Esophagus (tissue), 2 donors: ENCODE measurements at regions not wholly inside any gene's neighbourhood (a gene's known extent, or its start where the extent isn't known, plus 50 kb on each side); places are given as distances from the start of the nearest gene placed in this dataset.
"Not testable (repeated sequence)": the region's sequence is repeated elsewhere in the genome, so short reads cannot be mapped to it uniquely, and the experiment has no call there.

ENCODE experiments used
- H3K27ac ChIP-seq, 2 donors: one replicate each; pipeline ENCODE4 v1.5.1; 2013; ENCODE audit warnings: low read depth in 2 of 2, mild to moderate bottlenecking in 2 of 2, inconsistent platforms in 1 of 2, low read length in 1 of 2, moderate library complexity in 1 of 2
- H3K27me3 ChIP-seq, 2 donors: one replicate each; pipeline ENCODE4 v1.6.1; 2013; ENCODE audit warnings: low read length in 2 of 2, control low read depth in 1 of 2, mild to moderate bottlenecking in 1 of 2; ENCODE audit not compliant: insufficient read depth in 2 of 2, control insufficient read depth in 1 of 2
- H3K36me3 ChIP-seq, 2 donors: one replicate each; pipeline ENCODE4 v1.6.1; 2013; ENCODE audit warnings: low read length in 1 of 2; ENCODE audit not compliant: control insufficient read depth in 2 of 2, insufficient read depth in 2 of 2
- H3K4me1 ChIP-seq, 2 donors: one replicate each; pipeline ENCODE4 v1.6.1; 2013; ENCODE audit warnings: low read length in 1 of 2; ENCODE audit not compliant: control insufficient read depth in 2 of 2, insufficient read depth in 2 of 2
- H3K4me3 ChIP-seq, 2 donors: one replicate each; pipeline ENCODE4 v1.5.1; 2013; ENCODE audit warnings: low read length in 2 of 2, mild to moderate bottlenecking in 2 of 2, low read depth in 1 of 2, moderate library complexity in 1 of 2
- H3K9me3 ChIP-seq, 2 donors: one replicate each; pipeline ENCODE4 v1.6.1; 2013; ENCODE audit warnings: mild to moderate bottlenecking in 2 of 2, low read depth in 1 of 2, low read length in 1 of 2, moderate library complexity in 1 of 2; ENCODE audit not compliant: control insufficient read depth in 2 of 2, insufficient read depth in 1 of 2
- WGBS, 2 donors: extraction: QIAGEN DNeasy Blood & Tissue Kit; methylation state at CpG; one replicate each; pipeline ENCODE4 v1.1.7; 2013; 5-methylcytosine and 5-hydroxymethylcytosine counted together
- donor health status: healthy with polysubstance abuse.
- donor health status: Bipolar disorder and iron deficiency.

GRCh38 chr22:22820076-22820475 is 67.5 kb upstream of the IGLL5 start:
- Histone ChIP-seq H3K27ac (no peak overlapping the region), H3K27me3 (no peaks in the 10 kb centered on the region)
- 85 to 86% methylated on average over 3 of the region's 3 CpGs for WGBS, 2 donors

GRCh38 chr22:22820626-22821025 is 67.0 kb upstream of the IGLL5 start:
- H3K4me3 ChIP-seq: no peak overlapping the region
- H3K4me1 ChIP-seq: no peaks in the 10 kb centered on the region
- no peak overlapping the region for H3K27ac ChIP-seq
- WGBS, 2 donors: 73 to 78% methylated on average over 2 of the region's 2 CpGs
- no peaks in the 10 kb centered on the region for H3K27me3 ChIP-seq
- H3K36me3 ChIP-seq: no peaks in the 10 kb centered on the region
- no peaks in the 10 kb centered on the region for H3K9me3 ChIP-seq

More at GRCh38 chr22:22820076-22820475, 67.5 kb upstream of the IGLL5 start:
- no peaks in the 10 kb centered on the region for H3K36me3 ChIP-seq
- no peak overlapping the region for H3K4me3 ChIP-seq
- H3K4me1 ChIP-seq: no peaks in the 10 kb centered on the region
- no peaks in the 10 kb centered on the region for H3K9me3 ChIP-seq

- Histone ChIP-seq H3K4me1 (no peaks in the 10 kb centered on the region), H3K27me3 (no peaks in the 10 kb centered on the region), H3K4me3 (no peak overlapping the region), H3K27ac (no peak overlapping the region), H3K36me3 (no peaks in the 10 kb centered on the region), H3K9me3 (no peaks in the 10 kb centered on the region)
- 82 to 83% methylated on average over 2 of the region's 2 CpGs for WGBS, 2 donors
Measured at GRCh38 chr22:22821340-22821739, 66.3 kb upstream of the IGLL5 start.

GRCh38 chr22:22822106-22822505 is 65.5 kb upstream of the IGLL5 start:
- Histone ChIP-seq H3K4me1 (no peaks in the 10 kb centered on the region), H3K27ac (no peak overlapping the region), H3K4me3 (no peak overlapping the region), H3K9me3 (no peaks in the 10 kb centered on the region), H3K27me3 (no peaks in the 10 kb centered on the region), H3K36me3 (no peaks in the 10 kb centered on the region)
- 80 to 84% methylated on average over 6 of the region's 6 CpGs for WGBS, 2 donors

GRCh38 chr22:22822553-22822952 is 65.1 kb upstream of the IGLL5 start:
- not testable (repeated sequence) for H3K9me3 ChIP-seq, H3K27ac ChIP-seq, H3K4me1 ChIP-seq, H3K4me3 ChIP-seq, H3K27me3 ChIP-seq, H3K36me3 ChIP-seq
- 61 to 62% methylated on average over 4 to 5 of the region's 5 CpGs for WGBS, 2 donors

GRCh38 chr22:22823131-22823810 is 64.3 kb upstream of the IGLL5 start:
- no peaks in the 10 kb centered on the region for H3K27me3 ChIP-seq
- no peaks in the 10 kb centered on the region for H3K4me1 ChIP-seq
- H3K27ac ChIP-seq: no peak overlapping the region
- WGBS, 2 donors: 59 to 65% methylated on average over 10 of the region's 10 CpGs
- H3K9me3 ChIP-seq: no peaks in the 10 kb centered on the region
- no peaks in the 10 kb centered on the region for H3K36me3 ChIP-seq
- no peak overlapping the region for H3K4me3 ChIP-seq

- WGBS, 2 donors: 83 to 88% methylated on average over 6 of the region's 6 CpGs
- Histone ChIP-seq H3K9me3 (no peaks in the 10 kb centered on the region), H3K4me1 (no peaks in the 10 kb centered on the region), H3K27me3 (no peaks in the 10 kb centered on the region), H3K27ac (no peak overlapping the region), H3K36me3 (no peaks in the 10 kb centered on the region), H3K4me3 (no peak overlapping the region)
Measured at GRCh38 chr22:22824340-22825212, 63.0 kb upstream of the IGLL5 start.

- no peaks in the 10 kb centered on the region for H3K4me1 ChIP-seq
- no peak overlapping the region for H3K4me3 ChIP-seq
- no peaks in the 10 kb centered on the region for H3K9me3 ChIP-seq
- WGBS, 2 donors: 77 to 79% methylated on average over 2 of the region's 2 CpGs
- H3K27me3 ChIP-seq: no peaks in the 10 kb centered on the region
- no peaks in the 10 kb centered on the region for H3K36me3 ChIP-seq
- no peak overlapping the region for H3K27ac ChIP-seq
Measured at GRCh38 chr22:22825213-22825593, 62.4 kb upstream of the IGLL5 start.

GRCh38 chr22:22827187-22827939 is 60.3 kb upstream of the IGLL5 start:
- H3K9me3 ChIP-seq: peaks cover 0 to 4% of the 10 kb centered on the region in 2 donors
- no peaks in the 10 kb centered on the region for H3K36me3 ChIP-seq
- H3K27ac ChIP-seq: no peak overlapping the region
- no peaks in the 10 kb centered on the region for H3K27me3 ChIP-seq
- 65 to 68% methylated on average over 8 of the region's 8 CpGs for WGBS, 2 donors
- H3K4me3 ChIP-seq: no peak overlapping the region
- no peaks in the 10 kb centered on the region for H3K4me1 ChIP-seq
